H9 (cell line): ENCODE measurements at regions not wholly inside any gene's neighbourhood (a gene's known extent, or its start where the extent isn't known, plus 50 kb on each side); places are given as distances from the start of the nearest gene placed in this dataset.

Source experiments
- DNase-seq: peaks from one replicate; pipeline ENCODE4 v3.0.0-alpha.2; 2017
- H2AFZ ChIP-seq: one replicate; pipeline ENCODE4 v1.6.1; 2013; ENCODE audit warnings: mild to moderate bottlenecking, low read length, control low read depth, moderate library complexity
- H2AK5ac ChIP-seq: 2 replicates; pipeline ENCODE4 v1.6.1; 2013; ENCODE audit warnings: low read length, control low read depth, mixed read lengths; ENCODE audit not compliant: insufficient read length
- H2BK120ac ChIP-seq: one replicate; pipeline ENCODE4 v1.6.1; 2013; ENCODE audit warnings: low read depth, mild to moderate bottlenecking, low read length, control low read depth, inconsistent platforms; ENCODE audit not compliant: poor library complexity, severe bottlenecking
- H2BK12ac ChIP-seq: 2 replicates; pipeline ENCODE4 v1.6.1; 2013; ENCODE audit warnings: low read length, control low read depth, mixed read lengths, low read depth; ENCODE audit not compliant: insufficient read length
- H2BK15ac ChIP-seq: 2 replicates; pipeline ENCODE4 v1.6.1; 2013; ENCODE audit warnings: low read depth, low read length, control low read depth
- H2BK20ac ChIP-seq: one replicate; pipeline ENCODE4 v1.6.1; 2013; ENCODE audit warnings: low read depth, mild to moderate bottlenecking, low read length, control low read depth, inconsistent platforms; ENCODE audit not compliant: poor library complexity, severe bottlenecking
- H2BK5ac ChIP-seq: 2 replicates; pipeline ENCODE4 v1.6.1; 2013; ENCODE audit warnings: low read length, control low read depth, mixed read lengths; ENCODE audit not compliant: insufficient read length
- H3K14ac ChIP-seq: 2 replicates; pipeline ENCODE4 v1.6.1; 2013; ENCODE audit warnings: low read length, control low read depth; ENCODE audit not compliant: insufficient read depth
- H3K18ac ChIP-seq: 2 replicates; pipeline ENCODE4 v1.6.1; 2013; ENCODE audit warnings: low read depth, mild to moderate bottlenecking, mixed read lengths, low read length, control low read depth; ENCODE audit not compliant: insufficient read length
- H3K23ac ChIP-seq: 2 replicates; pipeline ENCODE4 v1.6.1; 2013; ENCODE audit warnings: low read length, control low read depth, mixed read lengths, low read depth; ENCODE audit not compliant: insufficient read length
- H3K23me2 ChIP-seq: 2 replicates; pipeline ENCODE4 v1.6.1; 2013; ENCODE audit warnings: low read depth, mild to moderate bottlenecking, mixed read lengths, low read length, control low read depth; ENCODE audit not compliant: insufficient read length, poor library complexity, severe bottlenecking
- H3K27ac ChIP-seq: 2 replicates; pipeline ENCODE4 v1.5.1; 2013; ENCODE audit warnings: low read length, control low read depth, mixed read lengths, low read depth; ENCODE audit not compliant: insufficient read length
- H3K27me3 ChIP-seq: 2 replicates; pipeline ENCODE4 v1.6.1; 2013; ENCODE audit warnings: low read length, control low read depth, inconsistent platforms; ENCODE audit not compliant: insufficient read depth
- H3K4ac ChIP-seq: 2 replicates; pipeline ENCODE4 v1.6.1; 2013; ENCODE audit warnings: low read depth, mild to moderate bottlenecking, control low read depth, inconsistent platforms, low read length, moderate library complexity
- H3K4me1 ChIP-seq: 2 replicates; pipeline ENCODE4 v1.6.1; 2013; ENCODE audit warnings: low read length, control low read depth, inconsistent platforms; ENCODE audit not compliant: insufficient read depth
- H3K4me2 ChIP-seq: 2 replicates; pipeline ENCODE4 v1.6.1; 2013; ENCODE audit warnings: low read length, control low read depth, mixed read lengths; ENCODE audit not compliant: insufficient read length, insufficient read depth
- H3K56ac ChIP-seq: 2 replicates; pipeline ENCODE4 v1.6.1; 2013; ENCODE audit warnings: low read depth, mild to moderate bottlenecking, mixed read lengths, low read length, control low read depth; ENCODE audit not compliant: insufficient read length
- H3K79me1 ChIP-seq: 2 replicates; pipeline ENCODE4 v1.6.1; 2013; ENCODE audit warnings: low read depth, mild to moderate bottlenecking, moderate library complexity, low read length, control low read depth, inconsistent platforms; ENCODE audit not compliant: insufficient read depth, poor library complexity, severe bottlenecking
- H3K79me2 ChIP-seq: 2 replicates; pipeline ENCODE4 v1.6.1; 2013; ENCODE audit warnings: low read length, control low read depth, inconsistent platforms; ENCODE audit not compliant: insufficient read depth
- H3K9ac ChIP-seq: 2 replicates; pipeline ENCODE4 v1.6.1; 2013; ENCODE audit warnings: low read length, control low read depth, mixed read lengths; ENCODE audit not compliant: insufficient read length; ENCODE audit errors: extremely low read depth
- H3K9me3 ChIP-seq: one replicate; pipeline ENCODE4 v1.6.1; 2013; ENCODE audit warnings: low read depth, low read length, inconsistent platforms; ENCODE audit not compliant: control insufficient read depth
- H3T11ph ChIP-seq: one replicate; pipeline ENCODE4 v1.6.1; 2013; ENCODE audit warnings: mild to moderate bottlenecking, low read length, control low read depth, inconsistent platforms
- H4K20me1 ChIP-seq: one replicate; pipeline ENCODE4 v1.6.1; 2013; ENCODE audit not compliant: control insufficient read depth, insufficient read length, insufficient read depth
- H4K5ac ChIP-seq: 2 replicates; pipeline ENCODE4 v1.6.1; 2013; ENCODE audit warnings: low read depth, mild to moderate bottlenecking, mixed read lengths, low read length, control low read depth; ENCODE audit not compliant: insufficient read length
- H4K8ac ChIP-seq: replicated peaks from 2 replicates; pipeline ENCODE4 v1.6.1; 2013; ENCODE audit warnings: low read length, control low read depth, mixed read lengths, low read depth; ENCODE audit not compliant: insufficient read length
- H4K91ac ChIP-seq: 2 replicates; pipeline ENCODE4 v1.6.1; 2013; ENCODE audit warnings: low read depth, mild to moderate bottlenecking, moderate library complexity, mixed read lengths, low read length, control low read depth; ENCODE audit not compliant: insufficient read length
- H3K27ac Mint-ChIP-seq, 3 experiments: 2 replicates in 2 of 3; 3 replicates in 1 of 3; pipeline ENCODE4 v1.8.0; 2020 to 2021; ENCODE audit warnings: mixed read lengths in 3 of 3, mild to moderate bottlenecking in 1 of 3, moderate library complexity in 1 of 3
- H3K27me3 Mint-ChIP-seq: 2 replicates; pipeline ENCODE4 v1.8.0; 2021; ENCODE audit warnings: low read depth, mild to moderate bottlenecking, moderate library complexity, mixed read lengths
- H3K36me3 Mint-ChIP-seq, 3 experiments: 2 replicates in 2 of 3; 3 replicates in 1 of 3; pipeline ENCODE4 v1.8.0; 2020 to 2021; ENCODE audit warnings: low read depth in 3 of 3, mixed read lengths in 3 of 3; ENCODE audit not compliant: insufficient read depth in 1 of 3
- H3K4me1 Mint-ChIP-seq, 2 experiments: 2 replicates each; pipeline ENCODE4 v1.8.0; 2020; ENCODE audit warnings: mixed read lengths in 2 of 2
- H3K4me3 Mint-ChIP-seq, 2 experiments: 2 replicates in 1 of 2; 3 replicates in 1 of 2; pipeline ENCODE4 v1.8.0; 2020 to 2021; ENCODE audit warnings: mild to moderate bottlenecking in 2 of 2, mixed read lengths in 2 of 2, moderate library complexity in 1 of 2
- H3K9me3 Mint-ChIP-seq, 2 experiments: 2 replicates in 1 of 2; 3 replicates in 1 of 2; pipeline ENCODE4 v1.8.0; 2020; ENCODE audit warnings: mild to moderate bottlenecking in 2 of 2, mixed read lengths in 2 of 2, moderate library complexity in 1 of 2
- CTCF ChIP-seq: fragments of 200-600 bp; sonication (generic); conservative IDR thresholded peaks from 3 replicates; pipeline ENCODE4 v1.8.0; 2021; ENCODE audit warnings: antibody characterized with exemption, mild to moderate bottlenecking
- WGBS: extraction: QIAGEN DNeasy Blood & Tissue Kit; methylation state at CpG from one replicate; pipeline ENCODE4 v1.1.7; 2013; ENCODE audit warnings: missing lambda C conversion rate, low lambda C conversion rate, mixed read lengths; ENCODE audit not compliant: insufficient read length; ENCODE audit errors: extremely low coverage; 5-methylcytosine and 5-hydroxymethylcytosine counted together

- Histone ChIP-seq H3K27me3 (no peaks in the 10 kb centered on the region; the same call in 1 of the 2 replicates), H3K9me3 (no peaks in the 10 kb centered on the region), H3K18ac (no peak overlapping the region), H3K56ac (no peak overlapping the region), H3K4me1 (no peaks in the 10 kb centered on the region), H3K9ac (no peak overlapping the region), H2BK15ac (no peak overlapping the region), H2AFZ (no peak overlapping the region), H4K5ac (no peak overlapping the region), H4K91ac (no peak overlapping the region), H2BK5ac (no peak overlapping the region), H3K27ac (no peak overlapping the region), H4K20me1 (no peaks in the 10 kb centered on the region), H3K79me1 (no peaks in the 10 kb centered on the region), H2AK5ac (no peak overlapping the region), H3T11ph (no peak overlapping the region), H3K4me2 (no peak overlapping the region), H3K4ac (no peak overlapping the region), H3K14ac (no peak overlapping the region), H4K8ac (no peak overlapping the region), H3K79me2 (no peaks in the 10 kb centered on the region), H2BK12ac (no peak overlapping the region), H3K23me2 (no peaks in the 10 kb centered on the region), H2BK120ac (no peak overlapping the region), H2BK20ac (no peak overlapping the region), H3K23ac (no peak overlapping the region)
- H3K27ac Mint-ChIP-seq: no peak overlapping the region
- TF ChIP-seq CTCF: no peak
- no peak for DNase-seq
- no CpG with 5 or more reads among the region's 4 CpGs for WGBS
- no peak overlapping the region for H3K4me3 Mint-ChIP-seq
- 0 out of 4 replicates have a peak, but pooled peaks cover 0 to 4% of the 10 kb centered on the region in 2 experiments for H3K4me1 Mint-ChIP-seq
- no peaks in the 10 kb centered on the region for H3K9me3 Mint-ChIP-seq
- no peaks in the 10 kb centered on the region for H3K36me3 Mint-ChIP-seq
- H3K27me3 Mint-ChIP-seq: peaks cover 46% of the 10 kb centered on the region
Measured at GRCh38 chr5:77867914-77868313, 91.8 kb upstream of the TBCA start.
